NCI-H2081 treated with DMSO at 0.1 percent for 48 hours (cell line): ENCODE measurements at regions not wholly inside any gene's neighbourhood (a gene's known extent, or its start where the extent isn't known, plus 50 kb on each side); places are given as distances from the start of the nearest gene placed in this dataset.
"Not testable (repeated sequence)": the region's sequence is repeated elsewhere in the genome, so short reads cannot be mapped to it uniquely, and the experiment has no call there.

Experiments used
- DNase-seq: peaks from one replicate; lab custom pipeline; 2025; lab: John Stamatoyannopoulos, UW

DNA sequence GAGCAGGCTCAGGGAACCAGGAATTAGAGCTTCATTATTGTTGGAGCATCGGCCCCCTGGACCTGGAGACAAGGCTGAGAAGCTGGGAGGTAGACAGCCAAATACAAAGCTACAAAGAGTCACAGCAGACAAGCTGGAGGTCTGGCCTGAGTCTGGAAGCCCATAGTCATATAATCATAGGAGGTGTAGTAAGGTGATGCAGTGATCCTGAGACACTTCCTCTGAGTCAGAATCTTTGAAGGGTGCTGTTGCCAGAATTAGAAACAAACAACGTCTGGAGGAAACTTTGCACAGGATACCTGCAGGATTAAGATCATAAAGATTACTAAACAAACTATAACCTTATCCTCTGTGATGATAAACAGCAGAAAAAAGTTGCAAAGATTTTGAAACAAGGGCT lies 213.8 kb downstream of the DSC3 start:
- DNase-seq = no peak

DNA sequence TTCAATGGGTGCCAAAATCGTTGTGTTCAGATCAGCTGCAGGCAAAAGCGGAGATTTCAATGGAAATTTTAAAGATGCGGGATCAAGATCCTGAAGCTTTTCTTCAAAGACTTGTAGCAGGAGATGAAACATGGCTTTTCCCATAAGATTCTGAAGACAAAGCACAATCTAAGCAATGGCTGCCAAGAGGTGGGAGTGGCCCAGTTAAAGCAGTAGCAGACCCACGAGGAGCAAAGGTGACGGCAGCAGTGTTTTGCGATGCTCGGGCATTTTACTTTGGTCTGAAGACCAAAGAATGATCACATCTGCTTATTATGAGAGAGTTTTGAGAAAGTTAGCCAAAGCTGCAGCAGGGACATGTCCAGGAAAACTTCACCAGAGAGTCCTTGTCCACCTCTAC lies 222.9 kb downstream of the DSC3 start:
- no peak for DNase-seq

DNA sequence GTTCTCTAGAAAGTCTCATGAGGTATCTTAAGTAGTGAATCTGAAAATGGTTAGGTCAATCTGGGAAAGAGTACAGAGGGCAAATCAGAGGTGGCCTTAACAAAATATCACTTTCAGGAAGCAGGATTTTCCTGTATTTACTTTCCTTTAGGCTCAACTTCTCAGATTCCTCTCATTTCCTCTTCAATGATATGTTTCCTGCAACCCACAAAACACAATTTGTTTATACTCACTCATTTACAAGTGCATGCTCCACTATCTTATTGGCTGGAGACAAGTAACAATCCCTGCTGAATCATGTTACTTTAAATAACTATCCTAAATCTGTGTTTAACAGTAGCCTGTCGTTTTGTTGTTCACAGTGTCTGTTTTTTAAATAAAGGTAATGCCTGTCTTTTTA lies 228.1 kb downstream of the DSC3 start:
- no peak for DNase-seq

DNA sequence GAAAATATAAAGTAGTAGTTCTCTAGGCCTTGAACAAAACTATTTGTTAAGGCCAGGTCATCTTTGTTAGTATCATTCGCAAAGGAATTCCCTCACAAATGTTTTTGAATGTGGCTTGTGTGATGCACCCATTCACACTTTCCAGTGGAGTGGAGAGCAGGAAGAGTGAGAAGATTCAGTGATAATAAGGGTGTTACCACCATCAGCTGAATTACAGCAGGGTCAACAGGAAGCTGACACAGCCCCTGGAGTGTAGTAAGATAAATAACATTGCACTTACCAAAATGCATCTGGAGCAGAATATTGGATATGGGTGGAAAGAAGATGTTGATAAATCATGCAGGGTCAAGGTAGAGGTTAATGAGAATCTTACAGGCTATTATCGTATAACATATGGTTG lies 231.0 kb downstream of the DSC3 start:
- no peak for DNase-seq

DNA sequence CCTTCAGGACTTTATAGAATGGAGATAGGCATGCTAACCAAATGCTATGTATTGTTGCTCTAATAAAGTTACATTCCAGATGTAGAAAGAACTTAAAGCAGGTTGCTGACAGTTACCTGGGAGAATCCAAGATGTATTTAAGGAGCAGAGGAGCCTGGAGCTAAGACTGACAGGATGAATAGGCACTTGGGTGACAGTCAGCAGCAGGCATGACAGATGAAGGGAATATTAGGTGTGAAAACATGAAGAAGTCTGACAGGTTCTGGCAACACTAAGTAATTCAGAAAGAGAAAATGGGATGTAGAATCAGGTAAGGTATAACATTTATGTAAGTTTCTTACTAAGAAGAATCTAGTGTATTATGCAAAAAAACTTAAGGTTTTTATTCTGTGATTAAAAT lies 232.0 kb downstream of the DSC3 start:
- DNase-seq = no peak

DNA sequence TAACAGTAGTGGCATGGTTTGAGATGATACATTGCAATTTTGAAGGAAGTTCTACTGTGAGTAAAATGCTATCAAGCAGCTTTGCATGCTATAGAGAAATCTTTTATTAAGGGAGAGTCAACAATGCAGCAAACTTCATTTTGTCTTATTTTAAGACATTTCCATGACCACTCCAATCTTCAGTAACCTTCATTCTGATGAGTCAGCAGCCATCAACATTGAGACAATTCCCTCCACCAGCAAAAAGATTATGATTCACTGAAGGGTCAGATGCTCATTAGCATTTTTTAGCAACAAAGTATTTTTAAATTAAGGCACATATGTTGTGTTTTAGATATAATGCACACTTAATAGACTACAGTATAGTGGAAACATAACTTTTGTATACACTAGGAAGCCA lies 235.7 kb downstream of the DSC3 start:
- DNase-seq = no peak

DNA sequence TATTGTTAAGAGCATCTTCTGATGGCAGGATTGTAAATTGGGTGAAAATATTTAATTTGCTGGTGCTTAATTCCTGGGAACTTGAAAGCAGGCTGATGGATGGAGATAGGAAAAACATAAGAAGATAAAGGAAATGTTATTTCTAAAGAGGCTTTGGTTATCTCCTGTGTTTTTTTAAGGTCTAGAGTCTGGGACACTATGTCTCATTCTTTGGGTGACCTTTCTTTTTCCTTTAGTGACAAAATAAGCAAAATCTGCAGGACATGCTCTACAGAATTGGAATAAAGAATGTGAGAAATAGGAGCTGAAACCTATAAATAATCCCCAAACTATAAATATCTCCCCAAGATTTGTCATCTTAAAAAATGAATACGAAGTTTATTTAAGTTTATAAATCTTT lies 241.7 kb downstream of the DSC3 start:
- DNase-seq = no peak

DNA sequence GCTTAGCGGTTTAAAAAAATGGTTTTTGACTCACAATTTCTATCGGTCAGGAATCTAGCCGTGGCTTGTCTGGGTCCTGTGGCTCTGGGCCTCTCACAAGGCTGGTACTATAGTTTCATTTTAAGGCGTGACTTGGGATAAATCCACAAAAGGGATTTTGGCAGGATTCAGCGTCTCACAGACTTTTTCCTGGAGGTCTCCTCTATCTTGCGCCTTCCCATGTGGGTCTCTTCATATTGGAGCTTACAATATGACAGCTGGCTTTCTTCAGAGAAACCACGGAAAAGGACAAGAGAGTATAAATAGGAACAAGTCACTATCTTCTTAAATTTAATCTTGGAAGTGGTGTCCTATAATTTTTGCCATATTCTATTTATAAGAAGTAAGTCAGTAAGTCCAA lies 250.5 kb downstream of the DSC3 start:
- DNase-seq = no peak

DNA sequence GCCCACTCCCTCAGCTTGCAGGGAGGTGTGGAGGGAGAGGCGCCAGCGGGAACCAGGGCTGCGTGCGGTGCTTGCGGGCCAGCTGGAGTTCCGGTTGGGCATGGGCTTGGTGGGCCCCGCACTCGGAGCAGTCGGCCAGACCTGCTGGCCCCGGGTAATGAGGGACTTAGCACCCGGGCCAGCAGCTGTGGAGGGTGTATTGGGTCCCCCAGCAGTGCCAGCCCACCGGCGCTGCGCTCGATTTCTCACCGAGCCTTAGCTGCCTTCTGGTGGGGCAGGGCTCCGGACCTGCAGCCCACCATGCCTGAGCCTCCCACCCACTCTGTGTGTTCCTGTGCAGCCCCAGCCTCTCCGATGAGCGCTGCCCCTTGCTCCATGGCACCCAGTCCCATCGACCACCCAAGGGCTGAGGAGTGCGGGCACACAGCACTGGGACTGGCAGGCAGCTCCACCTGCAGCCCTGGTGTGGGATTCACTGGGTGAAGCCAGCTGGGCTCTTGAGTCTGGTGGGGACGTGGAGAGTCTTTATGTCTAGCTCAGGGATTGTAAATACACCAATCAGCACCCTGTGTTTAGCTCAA lies 254.0 kb downstream of the DSC3 start:
- DNase-seq = not testable (repeated sequence)

DNA sequence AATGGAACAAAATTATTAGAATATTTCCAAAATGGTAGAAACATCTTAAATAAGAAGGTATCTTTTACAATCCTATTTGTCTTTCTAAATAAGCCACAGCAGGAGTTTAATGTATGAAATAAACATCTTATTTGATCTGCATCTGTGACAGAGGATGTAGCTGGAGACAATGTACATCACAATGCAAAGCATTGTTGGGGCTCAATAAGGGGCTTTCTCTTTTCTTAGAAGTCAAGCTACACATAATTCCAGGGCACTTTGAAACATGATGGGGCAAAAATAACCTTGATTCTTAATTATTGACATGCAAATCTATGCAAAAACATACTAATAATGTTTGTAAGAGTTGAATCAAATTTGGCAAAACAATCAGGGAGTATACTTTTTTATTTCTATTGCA lies 255.1 kb downstream of the DSC3 start:
- DNase-seq = no peak

DNA sequence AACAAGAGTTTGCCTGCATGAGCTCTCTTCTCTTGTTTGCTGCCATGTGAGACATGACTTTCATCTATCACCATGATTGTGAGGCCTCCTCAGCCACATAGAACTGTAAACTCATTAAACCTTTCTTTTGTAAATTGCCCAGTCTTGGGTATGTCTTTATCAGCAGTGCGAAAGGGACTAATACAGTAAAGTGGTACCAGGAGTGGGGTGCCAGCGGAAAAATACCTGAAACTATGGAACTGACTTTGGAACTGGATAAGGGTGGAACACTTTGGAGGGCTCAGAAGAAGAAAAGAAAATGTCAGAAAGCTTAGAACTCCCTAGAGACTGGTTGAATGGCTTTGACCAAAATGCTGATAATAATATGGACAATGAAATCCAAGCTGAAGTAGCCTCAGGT lies 260.9 kb downstream of the DSC3 start:
- DNase-seq = no peak

DNA sequence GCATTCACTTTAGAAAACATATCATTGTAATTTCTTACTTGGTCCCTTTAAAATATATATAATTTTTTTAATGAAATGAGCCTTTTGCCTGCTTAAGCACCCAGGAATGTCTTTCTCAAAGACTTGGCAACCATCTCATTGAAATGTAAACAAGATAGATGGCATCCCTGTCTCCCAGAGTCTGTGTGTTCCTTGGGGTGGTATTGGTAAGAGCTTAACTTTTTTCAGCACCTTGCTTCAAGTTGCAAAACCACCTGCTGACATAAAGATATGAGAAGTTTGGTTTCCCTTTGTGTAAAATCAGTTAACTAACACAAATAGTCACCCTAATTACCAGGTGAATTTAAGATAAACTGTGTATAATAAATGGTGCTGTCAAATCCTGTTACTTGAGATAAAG lies 266.9 kb downstream of the DSC3 start:
- DNase-seq = no peak

DNA sequence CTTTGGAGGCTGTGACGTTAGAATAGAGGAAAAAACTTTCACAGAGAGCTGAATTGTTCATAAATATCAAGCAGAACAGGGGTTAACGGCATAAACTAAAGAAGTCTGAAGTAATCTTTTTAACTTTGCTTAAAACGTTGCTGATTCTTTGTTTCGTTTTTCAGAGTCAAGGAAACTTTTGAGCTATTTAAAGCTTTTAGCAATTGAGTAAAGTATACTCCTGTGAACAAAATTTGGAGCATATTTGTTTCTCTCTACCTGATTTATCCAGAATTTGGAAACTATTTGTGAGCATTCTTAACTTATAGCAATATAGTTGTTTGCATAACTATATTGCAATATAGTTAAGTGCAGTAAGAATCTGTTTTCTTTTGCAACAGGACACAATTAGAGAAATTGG lies 270.4 kb downstream of the DSC3 start:
- not testable (repeated sequence) for DNase-seq

DNA sequence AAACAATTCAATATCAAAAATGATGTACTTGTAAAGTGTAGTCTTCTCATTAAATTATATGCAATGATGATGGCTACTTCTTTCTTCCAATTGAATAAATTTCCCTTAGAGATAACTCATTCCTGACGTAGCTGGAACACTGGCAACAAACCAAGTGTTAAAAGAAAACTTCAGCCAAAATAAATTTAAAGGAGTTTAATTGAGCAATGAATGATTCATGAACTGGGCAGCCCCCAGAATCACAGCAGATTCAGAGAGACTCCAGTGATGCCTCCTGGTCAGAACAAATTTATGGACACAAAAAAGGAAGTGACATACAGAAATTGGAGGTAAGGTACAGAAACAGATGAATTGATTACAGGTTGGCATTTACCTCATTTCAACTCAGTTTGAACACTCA lies 276.5 kb downstream of the DSC3 start:
- DNase-seq = no peak

DNA sequence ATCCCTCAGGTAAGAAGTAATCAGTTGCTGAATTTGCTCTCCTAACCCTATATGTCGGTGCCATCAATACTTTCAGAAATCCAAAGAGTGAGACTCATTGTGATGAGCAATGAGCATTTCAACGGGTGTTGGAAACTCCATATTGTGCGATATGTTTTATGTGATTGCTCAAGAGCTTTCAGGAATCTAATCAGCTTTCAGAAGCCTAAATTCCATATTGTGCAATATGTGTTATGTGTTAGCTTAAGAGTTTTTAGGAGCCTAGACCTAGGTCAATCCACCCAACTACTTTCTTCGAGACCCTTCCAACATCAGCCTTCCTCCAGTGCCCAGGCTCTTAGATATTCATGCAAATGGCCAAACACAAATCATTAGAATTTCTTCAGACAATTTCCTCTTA lies 277.3 kb downstream of the DSC3 start:
- no peak for DNase-seq

DNA sequence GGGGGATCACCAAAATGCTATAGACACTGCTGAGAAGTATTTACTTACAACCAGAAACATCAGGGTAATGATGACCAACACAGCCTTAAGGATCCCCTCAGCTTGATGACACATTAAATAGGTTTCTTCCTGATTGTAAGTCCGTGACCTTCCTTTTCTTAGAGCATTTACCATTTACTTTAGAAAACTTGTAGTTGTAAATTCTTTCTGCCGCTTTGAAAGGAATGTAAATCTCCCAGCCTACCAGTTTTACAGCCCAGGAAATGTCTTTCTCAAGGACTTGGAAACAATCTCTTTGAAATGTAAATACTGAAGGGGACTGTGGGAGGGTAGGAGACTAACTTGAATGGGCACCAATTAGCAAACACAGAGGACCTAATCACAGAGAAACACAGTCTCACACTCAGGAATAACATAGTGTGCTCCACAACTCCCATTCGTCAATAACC lies 278.6 kb downstream of the DSC3 start:
- no peak for DNase-seq

DNA sequence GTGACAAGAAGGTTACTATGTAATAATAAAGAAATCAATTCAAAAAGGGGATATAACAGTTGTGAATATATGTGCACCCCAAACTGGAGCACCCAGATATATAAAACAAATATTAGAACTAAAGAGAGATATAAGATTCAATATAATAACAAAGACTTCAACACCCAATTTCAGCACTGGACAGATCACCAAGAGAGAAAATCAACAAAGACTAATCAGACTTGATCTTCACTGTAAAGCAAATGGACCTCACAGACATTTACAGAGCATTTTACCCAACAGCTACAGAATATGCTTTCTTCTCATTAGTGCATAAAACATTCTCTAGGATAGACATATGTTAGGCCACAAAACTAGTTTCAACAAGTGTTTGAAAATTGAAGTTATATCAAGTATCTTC lies 287.7 kb downstream of the DSC3 start:
- no peak for DNase-seq

DNA sequence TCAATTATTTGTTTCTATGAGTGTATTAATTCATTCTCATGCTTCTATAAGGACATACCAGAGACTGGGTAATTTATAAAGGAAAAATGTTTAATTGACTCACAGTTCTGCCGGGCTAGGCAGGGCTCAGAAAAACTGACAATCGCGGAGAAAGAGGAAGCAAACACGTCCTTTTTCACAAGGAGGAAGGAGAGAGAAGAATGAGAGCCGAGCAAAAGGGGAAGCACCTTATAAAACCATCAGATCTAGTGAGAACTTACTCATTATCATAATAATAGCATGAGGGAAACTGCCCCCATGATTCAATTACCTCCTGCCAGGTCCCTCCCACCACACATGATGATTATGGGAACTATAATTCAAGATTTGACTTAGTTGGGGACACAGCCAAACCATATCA lies 294.0 kb downstream of the DSC3 start:
- DNase-seq = no peak

DNA sequence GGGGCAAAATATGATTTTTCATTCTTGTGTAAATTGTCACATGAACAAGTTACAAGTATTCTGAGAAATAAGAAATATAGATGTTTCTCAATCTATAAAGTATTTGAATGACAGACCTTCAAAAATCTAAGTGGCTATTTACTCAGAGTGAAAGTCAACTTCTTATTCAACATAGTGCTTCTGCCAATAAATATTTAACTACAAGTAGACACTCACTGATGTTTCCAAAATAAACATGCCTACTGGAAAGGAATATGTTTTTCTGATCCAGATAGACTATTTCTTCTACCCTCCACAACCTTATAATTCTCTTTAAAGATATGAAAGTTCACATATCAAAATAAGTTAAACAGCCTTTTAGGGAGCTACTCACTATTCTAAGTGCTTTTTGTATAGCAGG lies 296.3 kb downstream of the DSC3 start:
- DNase-seq = no peak

DNA sequence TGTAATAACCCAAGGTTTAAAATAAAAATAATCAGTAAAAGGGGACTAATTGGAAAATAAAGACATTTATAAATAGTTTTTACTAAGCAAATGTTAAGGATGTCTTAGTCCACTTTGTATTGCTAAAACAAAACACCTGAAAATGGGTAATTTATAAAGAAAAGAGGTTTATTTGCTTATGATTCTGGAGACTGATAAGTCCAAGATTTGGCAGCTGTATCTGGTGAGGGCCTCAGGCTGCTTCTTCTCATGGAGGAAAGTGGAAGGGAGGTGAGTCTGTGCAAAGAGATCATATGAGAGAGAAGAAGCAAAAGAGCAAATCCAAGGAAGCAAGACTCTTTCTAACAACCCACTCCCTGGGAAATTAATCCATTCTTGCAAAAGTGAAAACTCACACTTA lies 299.5 kb downstream of the DSC3 start:
- DNase-seq = no peak

DNA sequence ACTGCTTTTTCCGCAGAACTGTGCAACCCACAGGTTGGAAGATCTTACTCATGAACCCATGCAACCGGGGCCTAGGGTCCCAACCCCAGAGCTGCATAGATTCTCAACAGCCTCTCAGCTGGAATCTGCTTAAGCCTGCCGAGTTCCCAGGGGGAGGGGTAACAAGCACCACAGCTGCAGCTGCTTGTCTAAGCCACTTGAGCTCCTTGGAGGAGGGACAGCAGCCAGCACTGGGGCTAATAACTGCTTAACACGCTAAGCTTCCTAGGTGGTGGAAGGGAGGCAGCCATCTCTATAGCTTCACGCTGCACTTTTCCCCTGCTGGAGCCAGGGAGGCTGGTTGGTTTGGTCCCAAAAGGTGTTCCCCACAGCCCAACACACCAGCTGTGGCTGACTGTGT lies 311.6 kb downstream of the DSC3 start:
- no peak for DNase-seq

DNA sequence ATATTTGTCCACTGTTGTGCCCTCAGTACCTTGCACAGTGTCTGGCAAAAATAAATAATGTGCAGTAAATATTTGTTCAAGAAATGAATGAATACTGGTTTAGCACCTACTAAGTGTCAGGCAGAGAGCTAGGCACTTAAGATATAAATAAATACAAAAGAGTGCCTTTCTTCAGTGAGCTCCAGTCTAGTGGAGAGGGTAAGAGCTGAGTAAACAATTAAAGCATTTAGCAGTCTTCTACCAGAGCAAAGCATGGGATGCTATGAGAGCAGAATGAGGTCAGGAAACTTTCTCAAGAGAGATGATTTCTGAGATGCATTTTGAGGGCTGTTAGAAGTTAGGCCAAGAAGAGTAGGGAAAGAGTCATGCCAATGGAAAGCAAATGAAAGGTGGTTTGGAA lies 314.7 kb downstream of the DSC3 start:
- no peak for DNase-seq

DNA sequence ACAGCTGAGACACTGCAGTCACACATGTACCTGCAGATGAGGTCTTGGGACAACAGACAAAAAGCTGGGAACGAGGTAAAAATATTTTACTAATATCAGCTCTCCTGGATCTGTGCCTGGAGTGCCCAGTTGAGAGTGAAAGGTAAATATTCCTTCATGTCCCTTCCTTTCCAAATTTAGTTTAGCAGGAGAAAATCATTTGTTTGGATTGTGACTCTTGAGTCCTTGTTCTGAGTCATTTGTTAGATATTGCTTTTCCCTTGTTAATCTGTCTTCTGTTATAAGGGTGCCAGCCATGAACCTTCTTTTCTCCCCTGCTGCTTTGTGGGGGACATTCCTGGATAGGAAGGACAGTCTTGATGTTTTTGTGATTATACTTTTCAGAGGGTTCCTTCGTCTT lies 329.2 kb downstream of the DSC3 start:
- DNase-seq = no peak

DNA sequence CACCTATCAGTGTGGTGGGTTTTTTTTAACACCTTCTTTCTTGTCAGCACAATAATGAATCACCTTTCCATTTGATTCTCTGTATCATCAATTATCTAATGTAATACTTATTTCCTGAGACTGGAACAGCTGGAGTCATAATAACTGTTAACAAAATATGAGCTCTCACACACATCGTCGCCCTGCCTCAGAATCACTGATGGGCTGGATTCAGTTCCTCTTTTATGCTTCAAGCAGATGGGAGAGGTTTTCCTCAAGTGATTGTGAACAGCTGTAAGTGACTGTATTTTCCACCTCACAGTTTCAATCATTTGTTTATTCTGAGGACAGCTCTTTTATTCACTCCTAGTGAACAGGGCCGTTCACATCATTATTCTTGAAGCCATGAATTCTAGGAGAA lies 330.2 kb downstream of the DSC3 start:
- no peak for DNase-seq

DNA sequence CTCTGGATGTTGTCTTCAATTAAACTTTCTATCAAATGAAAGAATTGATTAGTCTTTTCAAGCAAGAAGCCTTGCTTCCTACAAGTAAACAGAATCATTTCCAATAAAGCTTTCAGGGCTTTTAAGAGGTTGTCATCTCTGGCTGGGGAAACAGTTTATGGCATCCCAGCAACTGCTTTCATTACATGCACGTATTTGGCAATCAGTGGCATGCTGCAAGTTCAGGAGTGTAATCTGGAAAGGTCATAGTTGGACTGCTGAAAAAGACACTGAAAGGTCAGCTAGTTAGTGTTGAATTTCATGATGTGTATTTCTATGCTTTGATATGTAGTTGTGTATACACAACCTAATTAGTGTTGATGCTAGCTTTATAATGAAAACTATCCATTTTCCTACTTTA lies 332.9 kb downstream of the DSC3 start:
- no peak for DNase-seq
